ENCODE measurements at regions not wholly inside any gene's neighbourhood (a gene's known extent, or its start where the extent isn't known, plus 50 kb on each side); places are given as distances from the start of the nearest gene placed in this dataset.

- TF ChIP-seq, protein P1, sequence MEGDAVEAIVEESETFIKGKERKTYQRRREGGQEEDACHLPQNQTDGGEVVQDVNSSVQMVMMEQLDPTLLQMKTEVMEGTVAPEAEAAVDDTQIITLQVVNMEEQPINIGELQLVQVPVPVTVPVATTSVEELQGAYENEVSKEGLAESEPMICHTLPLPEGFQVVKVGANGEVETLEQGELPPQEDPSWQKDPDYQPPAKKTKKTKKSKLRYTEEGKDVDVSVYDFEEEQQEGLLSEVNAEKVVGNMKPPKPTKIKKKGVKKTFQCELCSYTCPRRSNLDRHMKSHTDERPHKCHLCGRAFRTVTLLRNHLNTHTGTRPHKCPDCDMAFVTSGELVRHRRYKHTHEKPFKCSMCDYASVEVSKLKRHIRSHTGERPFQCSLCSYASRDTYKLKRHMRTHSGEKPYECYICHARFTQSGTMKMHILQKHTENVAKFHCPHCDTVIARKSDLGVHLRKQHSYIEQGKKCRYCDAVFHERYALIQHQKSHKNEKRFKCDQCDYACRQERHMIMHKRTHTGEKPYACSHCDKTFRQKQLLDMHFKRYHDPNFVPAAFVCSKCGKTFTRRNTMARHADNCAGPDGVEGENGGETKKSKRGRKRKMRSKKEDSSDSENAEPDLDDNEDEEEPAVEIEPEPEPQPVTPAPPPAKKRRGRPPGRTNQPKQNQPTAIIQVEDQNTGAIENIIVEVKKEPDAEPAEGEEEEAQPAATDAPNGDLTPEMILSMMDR (conservative IDR thresholded peaks at IDR 0.05; ENCODE audit: low read length), result no peak
- no peak for TF ChIP-seq EZH2phosphoT487 (IDR thresholded peaks at IDR 0.05; ENCODE audit: borderline replicate concordance)
Measured at GRCh38 chr2:5393474-5393873, 298.7 kb upstream of the SOX11 start.
